Karpas-422 (cell line): ENCODE measurements at regions not wholly inside any gene's neighbourhood (a gene's known extent, or its start where the extent isn't known, plus 50 kb on each side); places are given as distances from the start of the nearest gene placed in this dataset.

Experiments used
- DNase-seq: peaks from one replicate; pipeline ENCODE4 v3.0.0-alpha.2; 2015
- H2AFZ ChIP-seq: fragments of 200-600 bp; sonication (generic); 2 replicates; pipeline ENCODE4 v1.6.1; 2014; ENCODE audit warnings: antibody characterized with exemption, low read length, mixed read lengths
- H3K27ac ChIP-seq: fragments of 200-600 bp; sonication (generic); 2 replicates; pipeline ENCODE4 v1.5.1; 2014; ENCODE audit warnings: mild to moderate bottlenecking, low read length, moderate library complexity
- H3K27me3 ChIP-seq: fragments of 200-600 bp; sonication (generic); 2 replicates; pipeline ENCODE4 v1.6.1; 2014; ENCODE audit warnings: low read length, mixed read lengths
- H3K36me3 ChIP-seq: fragments of 200-600 bp; sonication (generic); 2 replicates; pipeline ENCODE4 v1.6.1; 2014; ENCODE audit warnings: low read length, mixed read lengths; ENCODE audit not compliant: insufficient read depth
- H3K4me1 ChIP-seq: fragments of 200-600 bp; sonication (generic); 2 replicates; pipeline ENCODE4 v1.6.1; 2014; ENCODE audit warnings: mild to moderate bottlenecking, low read length, mixed read lengths
- H3K4me2 ChIP-seq: fragments of 200-600 bp; sonication (generic); 2 replicates; pipeline ENCODE4 v1.6.1; 2014; ENCODE audit warnings: low read length, low read depth, mild to moderate bottlenecking; ENCODE audit not compliant: poor library complexity, severe bottlenecking
- H3K4me3 ChIP-seq: fragments of 200-600 bp; sonication (generic); 2 replicates; pipeline ENCODE4 v1.5.1; 2014; ENCODE audit warnings: mild to moderate bottlenecking, antibody characterized with exemption, low read length, mixed read lengths
- H3K79me2 ChIP-seq: fragments of 200-600 bp; sonication (generic); 2 replicates; pipeline ENCODE4 v1.6.1; 2014; ENCODE audit warnings: mild to moderate bottlenecking, low read length, mixed read lengths
- H3K9ac ChIP-seq: fragments of 200-600 bp; sonication (generic); 2 replicates; pipeline ENCODE4 v1.6.0; 2014; ENCODE audit warnings: low read length
- H3K9me2 ChIP-seq: fragments of 200-600 bp; sonication (generic), shearing (Covaris generic); replicated peaks from 2 replicates; pipeline ENCODE4 v1.6.0; 2014; ENCODE audit warnings: mild to moderate bottlenecking, low read length, moderate library complexity; ENCODE audit not compliant: insufficient read depth
- H3K9me3 ChIP-seq: fragments of 300-700, 200-600 bp; sonication (generic); 2 replicates; pipeline ENCODE4 v1.6.1; 2014; ENCODE audit warnings: low read length, mixed read lengths
- H4K20me1 ChIP-seq: fragments of 200-600 bp; sonication (generic); 2 replicates; pipeline ENCODE4 v1.6.1; 2014; ENCODE audit warnings: mild to moderate bottlenecking, antibody characterized with exemption, low read length, low read depth; ENCODE audit not compliant: insufficient read depth

DNA sequence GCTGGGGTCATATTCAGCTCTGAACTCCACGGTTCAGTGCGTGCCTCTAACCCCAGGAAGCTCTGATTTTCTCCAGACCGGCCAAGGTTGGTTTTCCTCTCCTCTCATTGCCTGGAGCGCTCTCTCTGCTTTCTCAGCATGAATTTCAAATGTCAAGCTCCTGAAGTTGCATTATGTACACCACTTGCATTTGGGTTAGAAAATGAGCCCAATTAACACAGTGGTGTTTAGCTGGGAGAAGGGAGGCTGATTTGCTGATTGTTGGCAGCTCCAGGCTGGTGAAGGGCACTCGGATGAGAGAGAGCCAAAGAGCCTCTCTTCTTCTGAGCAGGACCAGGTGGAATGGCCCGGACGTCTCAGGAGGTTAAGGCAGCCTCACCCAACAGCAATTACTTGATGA is 570.9 kb downstream of the VRK1 start:
- H3K27me3 ChIP-seq = no peaks in the 10 kb centered on the region; the same call in 1 of the 2 replicates
- H3K4me2 ChIP-seq = no peak overlapping the region
- no peak overlapping the region for H3K9ac ChIP-seq
- no peaks in the 10 kb centered on the region for H3K9me2 ChIP-seq
- no peaks in the 10 kb centered on the region for H3K36me3 ChIP-seq
- H3K9me3 ChIP-seq = no peaks in the 10 kb centered on the region
- no peak overlapping the region for H2AFZ ChIP-seq
- no peak overlapping the region for H3K27ac ChIP-seq
- H3K79me2 ChIP-seq = no peaks in the 10 kb centered on the region
- H3K4me1 ChIP-seq = no peaks in the 10 kb centered on the region
- H3K4me3 ChIP-seq = no peak overlapping the region
- H4K20me1 ChIP-seq = no peaks in the 10 kb centered on the region
- DNase-seq = no peak

- no peak overlapping the region for H2AFZ ChIP-seq
- no peak overlapping the region for H3K9ac ChIP-seq
- no peaks in the 10 kb centered on the region for H3K79me2 ChIP-seq
- H3K4me3 ChIP-seq = no peak overlapping the region
- no peak for DNase-seq
- H3K36me3 ChIP-seq = no peaks in the 10 kb centered on the region
- no peaks in the 10 kb centered on the region for H4K20me1 ChIP-seq
- H3K27me3 ChIP-seq = no peaks in the 10 kb centered on the region; the same call in 1 of the 2 replicates
- H3K27ac ChIP-seq = no peak overlapping the region
- H3K9me2 ChIP-seq = no peaks in the 10 kb centered on the region
- no peaks in the 10 kb centered on the region for H3K4me1 ChIP-seq
- H3K4me2 ChIP-seq = no peak overlapping the region
- H3K9me3 ChIP-seq = no peaks in the 10 kb centered on the region
These were observed 571.9 kb downstream of the VRK1 start for GRCh38 chr14:97368900-97369564.

DNA sequence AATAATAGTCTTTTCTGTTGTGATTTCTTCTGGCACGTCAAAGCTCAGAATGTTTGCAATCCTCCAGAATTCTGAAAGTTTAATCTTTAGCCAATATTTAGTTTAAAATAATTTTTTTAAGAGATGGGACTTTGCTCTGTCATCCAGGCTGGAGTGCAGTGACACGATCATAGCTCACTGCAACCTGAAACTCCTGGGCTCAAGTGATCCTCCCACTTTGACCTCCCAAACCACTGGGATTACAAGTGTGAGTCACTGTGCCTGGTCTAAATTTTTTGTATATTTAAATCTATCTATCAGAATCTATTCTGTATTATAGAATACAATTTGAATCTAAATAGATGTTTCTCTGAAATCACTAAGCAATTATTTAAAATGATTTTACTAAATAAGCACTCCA is 572.7 kb downstream of the VRK1 start:
- Histone ChIP-seq H3K9me2 (no peaks in the 10 kb centered on the region), H3K27ac (no peak overlapping the region)

GRCh38 chr14:97376310-97376709 is 579.1 kb downstream of the VRK1 start:
- Histone ChIP-seq H3K4me2 (no peak overlapping the region), H3K27ac (no peak overlapping the region), H3K9me3 (no peaks in the 10 kb centered on the region), H3K4me3 (no peak overlapping the region), H3K27me3 (no peaks in the 10 kb centered on the region), H2AFZ (no peak overlapping the region), H3K4me1 (no peaks in the 10 kb centered on the region), H3K9ac (no peak overlapping the region), H3K79me2 (no peaks in the 10 kb centered on the region), H4K20me1 (no peaks in the 10 kb centered on the region), H3K9me2 (no peaks in the 10 kb centered on the region), H3K36me3 (no peaks in the 10 kb centered on the region)
- DNase-seq = no peak

More for the DNA sequence above, 572.7 kb downstream of the VRK1 start:
- Histone ChIP-seq H3K9ac (no peak overlapping the region), H4K20me1 (no peaks in the 10 kb centered on the region), H3K4me1 (no peaks in the 10 kb centered on the region), H3K4me3 (no peak overlapping the region), H3K4me2 (no peak overlapping the region), H3K79me2 (no peaks in the 10 kb centered on the region), H2AFZ (no peak overlapping the region), H3K9me3 (no peaks in the 10 kb centered on the region), H3K36me3 (no peaks in the 10 kb centered on the region), H3K27me3 (no peaks in the 10 kb centered on the region; the same call in 1 of the 2 replicates)
- no peak for DNase-seq

DNA sequence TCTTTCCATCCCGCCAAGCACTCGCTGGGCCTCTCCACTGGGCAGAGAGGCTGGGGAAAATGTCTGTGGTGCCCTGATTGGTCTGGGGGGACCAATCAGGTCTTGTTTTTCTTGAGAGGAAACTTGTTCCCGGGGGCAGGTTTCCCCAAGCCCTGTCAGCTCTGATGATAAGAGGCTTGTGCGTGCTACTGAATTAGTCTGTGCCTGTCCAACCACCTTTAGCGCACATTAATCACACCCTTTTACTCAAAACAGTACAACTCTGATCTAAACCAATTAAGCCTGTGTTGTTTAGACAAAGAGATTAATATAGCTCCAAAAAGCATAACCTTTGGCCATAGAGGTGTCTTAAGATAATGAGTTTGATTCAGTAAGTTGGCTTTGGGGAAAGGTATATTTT is 580.4 kb downstream of the VRK1 start:
- Histone ChIP-seq H3K4me3 (no peak overlapping the region), H3K9me3 (no peaks in the 10 kb centered on the region), H3K27ac (no peak overlapping the region), H3K9me2 (no peaks in the 10 kb centered on the region), H2AFZ (no peak overlapping the region), H3K79me2 (no peaks in the 10 kb centered on the region), H3K4me2 (no peak overlapping the region), H4K20me1 (no peaks in the 10 kb centered on the region), H3K27me3 (no peaks in the 10 kb centered on the region), H3K9ac (no peak overlapping the region), H3K36me3 (no peaks in the 10 kb centered on the region), H3K4me1 (peaks cover 2% of the 10 kb centered on the region)
- no peak for DNase-seq

DNA sequence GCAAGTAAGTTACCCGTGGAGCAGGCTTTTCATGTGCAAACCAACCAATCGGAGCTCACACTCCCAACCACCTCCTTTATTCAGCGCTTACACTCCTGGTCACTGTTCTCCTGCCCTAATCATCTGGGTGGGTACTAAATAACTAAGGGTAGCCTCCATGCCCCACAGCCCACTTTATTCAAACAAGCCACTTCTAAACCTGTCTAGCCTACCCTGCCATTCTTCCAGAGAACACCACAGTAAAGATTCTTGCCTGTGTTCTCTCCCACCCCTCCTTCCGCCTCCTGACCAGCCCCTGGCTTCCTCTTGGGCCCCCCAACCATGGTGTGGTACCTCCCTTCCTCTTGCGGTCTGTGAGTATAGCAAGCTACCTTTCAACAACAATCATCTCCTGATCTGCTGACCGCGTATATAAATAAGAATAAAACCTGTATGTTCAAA is 581.9 kb downstream of the VRK1 start:
- DNase-seq = no peak
- Histone ChIP-seq H2AFZ (no peak overlapping the region), H4K20me1 (no peaks in the 10 kb centered on the region), H3K36me3 (no peaks in the 10 kb centered on the region), H3K9me2 (no peaks in the 10 kb centered on the region), H3K4me1 (peaks cover 10% of the 10 kb centered on the region), H3K4me3 (no peak overlapping the region), H3K9me3 (no peaks in the 10 kb centered on the region), H3K27ac (no peak overlapping the region), H3K27me3 (no peaks in the 10 kb centered on the region), H3K79me2 (no peaks in the 10 kb centered on the region), H3K9ac (no peak overlapping the region), H3K4me2 (no peak overlapping the region)

- H3K27ac ChIP-seq = no peak overlapping the region
- no peak for DNase-seq
- no peaks in the 10 kb centered on the region for H3K9me2 ChIP-seq
- H3K9ac ChIP-seq = no peak overlapping the region
- no peak overlapping the region for H3K4me3 ChIP-seq
- H3K79me2 ChIP-seq = no peaks in the 10 kb centered on the region
- H4K20me1 ChIP-seq = no peaks in the 10 kb centered on the region
- H2AFZ ChIP-seq = no peak overlapping the region
- no peaks in the 10 kb centered on the region for H3K9me3 ChIP-seq
- H3K27me3 ChIP-seq = no peaks in the 10 kb centered on the region
- H3K36me3 ChIP-seq = no peaks in the 10 kb centered on the region
- H3K4me1 ChIP-seq = peaks cover 10% of the 10 kb centered on the region
- H3K4me2 ChIP-seq = no peak overlapping the region
These were observed 583.4 kb downstream of the VRK1 start for GRCh38 chr14:97380539-97380941.

GRCh38 chr14:97381309-97381708 is 584.1 kb downstream of the VRK1 start:
- Histone ChIP-seq H3K79me2 (no peaks in the 10 kb centered on the region), H3K36me3 (no peaks in the 10 kb centered on the region), H3K9ac (no peak overlapping the region), H3K4me3 (no peak overlapping the region), H2AFZ (no peak overlapping the region), H3K4me2 (no peak overlapping the region), H4K20me1 (no peaks in the 10 kb centered on the region), H3K9me2 (no peaks in the 10 kb centered on the region), H3K4me1 (peaks cover 10% of the 10 kb centered on the region), H3K27ac (no peak overlapping the region), H3K27me3 (no peaks in the 10 kb centered on the region), H3K9me3 (no peaks in the 10 kb centered on the region)
- DNase-seq = no peak
